K562 (cell line): ENCODE measurements at regions not wholly inside any gene's neighbourhood (a gene's known extent, or its start where the extent isn't known, plus 50 kb on each side); places are given as distances from the start of the nearest gene placed in this dataset.

ENCODE experiments used
- ATAC-seq: fragments of 200-7000 bp; cut with Tn5 transposase; 3 replicates; pipeline ENCODE4 v1.9.1; 2020; ENCODE audit warnings: moderate library complexity
- BruUV-seq: library from RNA; stranded (reverse); fragments of 400-500 nt; replicated peaks from 2 replicates; lab custom pipeline; 2021; lab: Mats Ljungman, UMichigan
- CTCF ChIA-PET: fragments of 300-600 bp; formaldehyde crosslinking; extraction: SDS; loops from one replicate; lab custom pipeline; 2021; ENCODE audit warnings: low intra/inter-chr PET ratio; lab: Yijun Ruan, JAX
- POLR2A ChIA-PET: fragments of 300-600, 350-650 bp; sonication (Branson Sonifier 250); formaldehyde crosslinking; extraction: SDS; loops from one replicate; lab custom pipeline; 2021; ENCODE audit warnings: antibody characterized with exemption, inconsistent platforms; lab: Yijun Ruan, JAX
- DNase-seq, 4 experiments: peaks; one replicate each; pipeline versions ENCODE4 v3.0.0 to v3.0.0-alpha.2; 2011 to 2018; ENCODE audit warnings: low spot score in 3 of 4, mixed read lengths in 3 of 4; ENCODE audit errors: extremely low read depth in 1 of 4
- FAIRE-seq: peaks from 2 replicates; lab custom pipeline; 2011; peaks lifted over from hg19 to GRCh38; lab: Jason Lieb, UNC
- H2AFZ ChIP-seq: 2 replicates; pipeline ENCODE4 v1.6.0; 2011; ENCODE audit warnings: low read depth, low read length, control low read depth, inconsistent platforms
- H3K27ac ChIP-seq: fragments of 200-600 bp; 3 replicates; pipeline ENCODE4 v1.8.0; 2011; ENCODE audit warnings: low read depth, mild to moderate bottlenecking, control low read depth, inconsistent platforms, low read length, moderate library complexity, mixed read lengths; ENCODE audit errors: extremely low read depth
- H3K27me3 ChIP-seq, 2 experiments: fragments of 300-600 bp in 1 of 2; 2 replicates in 1 of 2; 3 replicates in 1 of 2; pipeline versions ENCODE4 v1.6.0 to v1.8.0; 2011; ENCODE audit warnings: inconsistent platforms in 2 of 2, low read length in 2 of 2, mild to moderate bottlenecking in 1 of 2, mixed read lengths in 1 of 2, moderate library complexity in 1 of 2; ENCODE audit not compliant: control insufficient read depth in 2 of 2, insufficient read depth in 2 of 2
- H3K36me3 ChIP-seq: fragments of 300-600 bp; 3 replicates; pipeline ENCODE4 v1.8.0; 2011; ENCODE audit warnings: mild to moderate bottlenecking, low read length, inconsistent platforms; ENCODE audit not compliant: control insufficient read depth, insufficient read depth
- H3K4me1 ChIP-seq, 2 experiments: fragments of 200-600 bp in 1 of 2; replicated peaks in 1 of 2; 2 replicates in 1 of 2; 3 replicates in 1 of 2; pipeline versions ENCODE4 v1.5.1 to v1.8.0; 2011; ENCODE audit warnings: inconsistent platforms in 2 of 2, low read length in 2 of 2, mild to moderate bottlenecking in 1 of 2, mixed read lengths in 1 of 2, moderate library complexity in 1 of 2; ENCODE audit not compliant: control insufficient read depth in 2 of 2, insufficient read depth in 2 of 2
- H3K4me2 ChIP-seq: 2 replicates; pipeline ENCODE4 v1.6.1; 2011; ENCODE audit warnings: low read length, control low read depth, inconsistent platforms, mixed read lengths; ENCODE audit not compliant: insufficient read depth
- H3K4me3 ChIP-seq: fragments of 200-600 bp; sonication (generic), shearing (Covaris generic); 2 replicates; pipeline ENCODE4 v1.5.1; 2016; ENCODE audit warnings: control low read depth, inconsistent platforms
- H3K79me2 ChIP-seq: fragments of 200-600 bp; 3 replicates; pipeline ENCODE4 v1.8.0; 2011; ENCODE audit warnings: low read length, inconsistent platforms; ENCODE audit not compliant: control insufficient read depth, insufficient read depth
- H3K9ac ChIP-seq, 2 experiments: 2 replicates each; pipeline versions ENCODE4 v1.6.0 to v1.6.1; 2011; ENCODE audit warnings: low read depth in 2 of 2, low read length in 2 of 2, control low read depth in 1 of 2, inconsistent platforms in 1 of 2, mild to moderate bottlenecking in 1 of 2, mixed read lengths in 1 of 2; ENCODE audit not compliant: insufficient read depth in 1 of 2
- H3K9me1 ChIP-seq: one replicate; pipeline ENCODE4 v1.6.0; 2011; ENCODE audit warnings: inconsistent platforms, mild to moderate bottlenecking, low read length, moderate library complexity; ENCODE audit not compliant: control insufficient read depth, insufficient read depth
- H3K9me3 ChIP-seq: replicated peaks from 2 replicates; pipeline ENCODE4 v1.5.1; 2011; ENCODE audit warnings: low read depth, low read length, inconsistent platforms; ENCODE audit not compliant: control insufficient read depth, insufficient read depth
- H4K20me1 ChIP-seq: replicated peaks from 2 replicates; pipeline ENCODE4 v1.6.1; 2011; ENCODE audit warnings: low read length, inconsistent platforms, mixed read lengths; ENCODE audit not compliant: control insufficient read depth, insufficient read depth
- ARHGAP35 ChIP-seq: fragments of 450-650 bp; IDR thresholded peaks from 2 replicates; pipeline ENCODE4 v1.6.1; 2018; ENCODE audit not compliant: partially characterized antibody
- GTF2E2 ChIP-seq: fragments of 200-800 bp; sonication (Bioruptor generic); IDR thresholded peaks from 2 replicates; pipeline ENCODE4 v1.6.1; 2016; ENCODE audit warnings: missing genetic modification characterization, missing compliant biosample characterization
- KLF1 ChIP-seq: fragments of 450-650 bp; IDR thresholded peaks from 2 replicates; pipeline ENCODE4 v1.6.1; 2016; ENCODE audit warnings: missing genetic modification characterization, missing compliant biosample characterization
- NCOA2 ChIP-seq, 2 experiments: fragments of 450-650 bp; IDR thresholded peaks; 2 replicates each; pipeline ENCODE4 v1.6.1; 2018; ENCODE audit warnings: mild to moderate bottlenecking in 2 of 2, moderate library complexity in 1 of 2; ENCODE audit not compliant: partially characterized antibody in 2 of 2
- SAFB ChIP-seq: fragments of 200-400 bp; formaldehyde crosslinking; IDR thresholded peaks from 2 replicates; pipeline ENCODE4 v1.6.1; 2017; ENCODE audit warnings: low read depth, low read length, borderline replicate concordance
- SREBF2 ChIP-seq: sonication (generic); formaldehyde crosslinking; IDR thresholded peaks from 2 replicates; pipeline ENCODE4 v1.4.0; 2020; ENCODE audit warnings: mild to moderate bottlenecking, missing genetic modification reagents
- THRAP3 ChIP-seq: fragments of 450-650 bp; IDR thresholded peaks from 2 replicates; pipeline ENCODE4 v1.6.1; 2016; ENCODE audit warnings: mild to moderate bottlenecking, inconsistent platforms, borderline replicate concordance
- ZNF717 ChIP-seq: fragments of 250-450 bp; sonication (Bioruptor Pico); IDR thresholded peaks from 2 replicates; pipeline ENCODE4 v1.5.0; 2021
- WGBS: fragments of 100-300 bp; shearing (Covaris generic); methylation state at CpG from one replicate; pipeline ENCODE4 v1.1.6; 2016; ENCODE audit warnings: low coverage, mixed read lengths; ENCODE audit not compliant: insufficient coverage; ENCODE audit errors: missing lambda C conversion rate; 5-methylcytosine and 5-hydroxymethylcytosine counted together
- in situ Hi-C: fragments of 300-500 bp; cut with MboI; formaldehyde crosslinking; loops from 4 replicates; pipeline ENCODE4 v1.15.0; 2018; ENCODE audit warnings: inconsistent platforms, mixed read lengths
- intact Hi-C: fragments of 100-400 bp; cut with micrococcal nuclease; formaldehyde crosslinking; loops from 2 replicates; pipeline ENCODE4 v1.14.2; 2022
- TF ChIP-seq, protein P1 (sequence below): fragments of 250-450 bp; sonication (Bioruptor Pico); IDR thresholded peaks from 2 replicates; pipeline ENCODE4 v1.5.0; 2020; ENCODE audit warnings: mild to moderate bottlenecking
- TF ChIP-seq, protein P2 (sequence below), 2 experiments: fragments of 450-650 bp; formaldehyde crosslinking in 1 of 2; IDR thresholded peaks; 2 replicates each; pipeline versions ENCODE4 v1.4.0 to v1.6.1; 2014 to 2020; ENCODE audit warnings: mild to moderate bottlenecking in 2 of 2, borderline replicate concordance in 1 of 2, low read depth in 1 of 2
- TF ChIP-seq, protein P3 (sequence below): sonication (generic); formaldehyde crosslinking; IDR thresholded peaks from 2 replicates; pipeline ENCODE4 v1.8.1; 2022; ENCODE audit warnings: missing genetic modification reagents

DNA sequence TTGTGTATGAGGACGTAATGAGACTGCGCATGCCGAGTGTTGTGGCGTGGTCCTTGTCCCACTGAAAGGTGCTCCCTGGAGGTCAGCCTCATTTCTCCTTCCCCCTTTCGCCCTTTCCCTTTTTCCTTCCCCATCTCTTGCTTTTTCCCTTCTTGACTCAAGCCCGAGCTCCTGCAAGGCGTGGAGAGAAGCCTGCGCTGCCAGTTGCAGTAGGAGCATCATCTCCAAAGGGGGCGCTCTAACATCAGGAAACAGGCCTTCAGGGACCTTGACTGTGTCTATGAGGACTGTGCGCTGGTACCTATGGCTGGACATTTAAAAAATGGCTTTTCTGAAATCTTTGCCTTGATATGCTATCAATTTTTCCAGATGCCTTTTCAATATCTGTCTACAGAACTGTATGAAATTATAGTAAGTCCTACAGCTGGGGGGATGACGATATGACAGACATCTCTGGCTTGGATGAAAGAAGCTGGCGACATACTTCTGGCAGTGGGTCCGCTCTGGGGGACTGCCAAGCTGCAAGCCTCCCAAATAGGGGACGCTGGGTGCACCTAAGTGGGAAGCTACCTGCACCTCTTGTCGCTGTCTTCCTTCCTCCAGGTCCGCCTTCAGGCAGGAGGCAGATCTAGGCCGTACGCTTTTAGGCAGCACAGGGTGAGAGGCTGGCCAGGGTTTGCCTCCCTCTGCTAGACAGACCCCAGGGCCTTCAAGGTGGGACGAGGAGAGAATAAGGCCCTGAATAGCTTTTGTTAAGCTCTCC, 96.5 kb downstream of the NXPE2 start:
- H3K27me3 ChIP-seq, result peaks cover 0 to 6% of the 10 kb centered on the region in 2 experiments; a peak in 1 of 5 replicates
- H4K20me1 ChIP-seq, result no peaks in the 10 kb centered on the region; the same call in 1 of the 2 replicates
- peak; percentile 82 for FAIRE-seq
- in situ Hi-C loops (loop anchor here (10.0 to 25.0 kb wide), 3 partner anchors 737 to 1910 kb away; no protein-coding TSS in a partner anchor), intact Hi-C loops (loop anchor here (1.0 to 10.0 kb wide), 3 partner anchors 360 to 1502 kb away; no protein-coding TSS in a partner anchor)
- H3K36me3 ChIP-seq, result no peaks in the 10 kb centered on the region
- H3K9me3 ChIP-seq, result no peaks in the 10 kb centered on the region
- ATAC-seq, result peak; percentile 99
- no peak overlapping the region for H3K4me2 ChIP-seq
- H3K9me1 ChIP-seq, result no peaks in the 10 kb centered on the region
- H3K9ac ChIP-seq, result no peak overlapping the region
- no peak overlapping the region for H2AFZ ChIP-seq
- 2% methylated on average over 17 of the region's 19 CpGs for WGBS
- H3K4me3 ChIP-seq, result no peak overlapping the region
- BruUV-seq, result no TSS peak
- ChIA-PET CTCF (no interaction called here), POLR2A (interaction anchor here (0.6 kb wide), 3 partner anchors 65 to 787 kb away, joined by 4 to 7 read pairs (median 4); no protein-coding TSS in a partner anchor)
- no peak overlapping the region for H3K27ac ChIP-seq
- peak; percentile 59 to 72 (median 69) for DNase-seq
- H3K4me1 ChIP-seq, result no peaks in the 10 kb centered on the region; a peak in 1 of 5 replicates
- no peaks in the 10 kb centered on the region for H3K79me2 ChIP-seq
- no peak for TF ChIP-seq KLF1 (tag)
- no peak for TF ChIP-seq SAFB
- no peak for TF ChIP-seq NCOA2 (IDR thresholded peaks at IDR 0.05; ENCODE audit: partially characterized antibody in 2 of 2)
- TF ChIP-seq, protein P1, sequence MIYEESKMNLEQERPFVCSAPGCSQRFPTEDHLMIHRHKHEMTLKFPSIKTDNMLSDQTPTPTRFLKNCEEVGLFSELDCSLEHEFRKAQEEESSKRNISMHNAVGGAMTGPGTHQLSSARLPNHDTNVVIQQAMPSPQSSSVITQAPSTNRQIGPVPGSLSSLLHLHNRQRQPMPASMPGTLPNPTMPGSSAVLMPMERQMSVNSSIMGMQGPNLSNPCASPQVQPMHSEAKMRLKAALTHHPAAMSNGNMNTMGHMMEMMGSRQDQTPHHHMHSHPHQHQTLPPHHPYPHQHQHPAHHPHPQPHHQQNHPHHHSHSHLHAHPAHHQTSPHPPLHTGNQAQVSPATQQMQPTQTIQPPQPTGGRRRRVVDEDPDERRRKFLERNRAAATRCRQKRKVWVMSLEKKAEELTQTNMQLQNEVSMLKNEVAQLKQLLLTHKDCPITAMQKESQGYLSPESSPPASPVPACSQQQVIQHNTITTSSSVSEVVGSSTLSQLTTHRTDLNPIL, result no peak
- TF ChIP-seq GTF2E2, result no peak
- TF ChIP-seq, protein P2, sequence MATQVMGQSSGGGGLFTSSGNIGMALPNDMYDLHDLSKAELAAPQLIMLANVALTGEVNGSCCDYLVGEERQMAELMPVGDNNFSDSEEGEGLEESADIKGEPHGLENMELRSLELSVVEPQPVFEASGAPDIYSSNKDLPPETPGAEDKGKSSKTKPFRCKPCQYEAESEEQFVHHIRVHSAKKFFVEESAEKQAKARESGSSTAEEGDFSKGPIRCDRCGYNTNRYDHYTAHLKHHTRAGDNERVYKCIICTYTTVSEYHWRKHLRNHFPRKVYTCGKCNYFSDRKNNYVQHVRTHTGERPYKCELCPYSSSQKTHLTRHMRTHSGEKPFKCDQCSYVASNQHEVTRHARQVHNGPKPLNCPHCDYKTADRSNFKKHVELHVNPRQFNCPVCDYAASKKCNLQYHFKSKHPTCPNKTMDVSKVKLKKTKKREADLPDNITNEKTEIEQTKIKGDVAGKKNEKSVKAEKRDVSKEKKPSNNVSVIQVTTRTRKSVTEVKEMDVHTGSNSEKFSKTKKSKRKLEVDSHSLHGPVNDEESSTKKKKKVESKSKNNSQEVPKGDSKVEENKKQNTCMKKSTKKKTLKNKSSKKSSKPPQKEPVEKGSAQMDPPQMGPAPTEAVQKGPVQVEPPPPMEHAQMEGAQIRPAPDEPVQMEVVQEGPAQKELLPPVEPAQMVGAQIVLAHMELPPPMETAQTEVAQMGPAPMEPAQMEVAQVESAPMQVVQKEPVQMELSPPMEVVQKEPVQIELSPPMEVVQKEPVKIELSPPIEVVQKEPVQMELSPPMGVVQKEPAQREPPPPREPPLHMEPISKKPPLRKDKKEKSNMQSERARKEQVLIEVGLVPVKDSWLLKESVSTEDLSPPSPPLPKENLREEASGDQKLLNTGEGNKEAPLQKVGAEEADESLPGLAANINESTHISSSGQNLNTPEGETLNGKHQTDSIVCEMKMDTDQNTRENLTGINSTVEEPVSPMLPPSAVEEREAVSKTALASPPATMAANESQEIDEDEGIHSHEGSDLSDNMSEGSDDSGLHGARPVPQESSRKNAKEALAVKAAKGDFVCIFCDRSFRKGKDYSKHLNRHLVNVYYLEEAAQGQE (IDR thresholded peaks at IDR 0.05; ENCODE audit: borderline replicate concordance), result peak; percentile 45; the same call in 1 of the 2 replicates
- TF ChIP-seq, protein P2 (CRISPR knock-in tag; IDR thresholded peaks at IDR 0.05; ENCODE audit: low read depth), result no peak
- no peak for TF ChIP-seq ZNF717
- TF ChIP-seq, protein P3, sequence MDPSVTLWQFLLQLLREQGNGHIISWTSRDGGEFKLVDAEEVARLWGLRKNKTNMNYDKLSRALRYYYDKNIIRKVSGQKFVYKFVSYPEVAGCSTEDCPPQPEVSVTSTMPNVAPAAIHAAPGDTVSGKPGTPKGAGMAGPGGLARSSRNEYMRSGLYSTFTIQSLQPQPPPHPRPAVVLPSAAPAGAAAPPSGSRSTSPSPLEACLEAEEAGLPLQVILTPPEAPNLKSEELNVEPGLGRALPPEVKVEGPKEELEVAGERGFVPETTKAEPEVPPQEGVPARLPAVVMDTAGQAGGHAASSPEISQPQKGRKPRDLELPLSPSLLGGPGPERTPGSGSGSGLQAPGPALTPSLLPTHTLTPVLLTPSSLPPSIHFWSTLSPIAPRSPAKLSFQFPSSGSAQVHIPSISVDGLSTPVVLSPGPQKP (CRISPR knock-in tag), result no peak
- no peak for TF ChIP-seq ARHGAP35
- TF ChIP-seq SREBF2, result no peak
- no peak for TF ChIP-seq THRAP3
